ENCODE measurements at regions not wholly inside any gene's neighbourhood (a gene's known extent, or its start where the extent isn't known, plus 50 kb on each side); places are given as distances from the start of the nearest gene placed in this dataset.

DNA sequence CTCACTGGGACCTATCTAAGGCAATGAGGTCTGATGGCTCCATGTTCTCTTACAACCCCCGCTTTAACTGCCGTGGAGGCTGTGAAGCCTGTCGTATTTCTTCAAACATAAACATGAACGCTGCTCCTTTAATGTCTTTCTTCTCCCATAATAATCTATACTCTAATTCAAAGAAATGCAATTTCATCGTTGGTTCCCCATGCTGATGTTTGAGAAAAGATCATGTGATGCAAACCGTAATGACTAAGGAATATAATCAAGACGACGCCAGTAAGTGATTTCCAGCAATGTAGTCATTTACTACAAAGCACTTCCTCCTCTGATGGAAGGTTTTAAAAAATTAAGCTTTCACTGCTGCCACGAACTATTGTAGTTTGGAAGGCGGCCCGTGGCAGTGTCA, 102.6 kb upstream of the NEBL start:
- no peak overlapping the region for H3K4me2 ChIP-seq (ENCODE audit: control insufficient read depth, extremely low read depth, insufficient read depth, low read depth, low read length)
- FAIRE-seq (no peak), DNase-seq (ENCODE audit: low read depth, low spot score) (no peak)
- no peaks in the 10 kb centered on the region for H3K4me1 ChIP-seq (ENCODE audit: control insufficient read depth, extremely low read depth, insufficient read depth, low read length)
- no peaks in the 10 kb centered on the region for H3K79me2 ChIP-seq (ENCODE audit: control insufficient read depth, insufficient read depth, low read length)
- H3K27me3 ChIP-seq (ENCODE audit: control insufficient read depth, extremely low read depth, insufficient read depth, low read length) = no peaks in the 10 kb centered on the region
- dilution Hi-C loops (cut with MboI; ENCODE audit: extremely low pct_ligation_motif_present, low sequenced_read_pairs) = no loop called here
- H3K9ac ChIP-seq (ENCODE audit: control insufficient read depth, extremely low read depth, insufficient read depth, low read length) = no peak overlapping the region
- H3K36me3 ChIP-seq (ENCODE audit: control insufficient read depth in 2 of 2, extremely low read depth in 1 of 2, insufficient read depth in 2 of 2, low read length in 2 of 2) = no peaks in the 10 kb centered on the region
- H3K9me1 ChIP-seq (ENCODE audit: control insufficient read depth, extremely low read depth, insufficient read depth, low read length) = no peaks in the 10 kb centered on the region
- no peak overlapping the region for H2AFZ ChIP-seq (ENCODE audit: control insufficient read depth, low read length)
- TF ChIP-seq, protein P1, sequence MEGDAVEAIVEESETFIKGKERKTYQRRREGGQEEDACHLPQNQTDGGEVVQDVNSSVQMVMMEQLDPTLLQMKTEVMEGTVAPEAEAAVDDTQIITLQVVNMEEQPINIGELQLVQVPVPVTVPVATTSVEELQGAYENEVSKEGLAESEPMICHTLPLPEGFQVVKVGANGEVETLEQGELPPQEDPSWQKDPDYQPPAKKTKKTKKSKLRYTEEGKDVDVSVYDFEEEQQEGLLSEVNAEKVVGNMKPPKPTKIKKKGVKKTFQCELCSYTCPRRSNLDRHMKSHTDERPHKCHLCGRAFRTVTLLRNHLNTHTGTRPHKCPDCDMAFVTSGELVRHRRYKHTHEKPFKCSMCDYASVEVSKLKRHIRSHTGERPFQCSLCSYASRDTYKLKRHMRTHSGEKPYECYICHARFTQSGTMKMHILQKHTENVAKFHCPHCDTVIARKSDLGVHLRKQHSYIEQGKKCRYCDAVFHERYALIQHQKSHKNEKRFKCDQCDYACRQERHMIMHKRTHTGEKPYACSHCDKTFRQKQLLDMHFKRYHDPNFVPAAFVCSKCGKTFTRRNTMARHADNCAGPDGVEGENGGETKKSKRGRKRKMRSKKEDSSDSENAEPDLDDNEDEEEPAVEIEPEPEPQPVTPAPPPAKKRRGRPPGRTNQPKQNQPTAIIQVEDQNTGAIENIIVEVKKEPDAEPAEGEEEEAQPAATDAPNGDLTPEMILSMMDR (optimal IDR thresholded peaks at IDR 0.05 in 1 of 3, IDR thresholded peaks at IDR 0.05 in 1 of 3, conservative IDR thresholded peaks at IDR 0.05 in 1 of 3; ENCODE audit: extremely low read depth in 1 of 3, insufficient read depth in 2 of 3, low read length in 3 of 3) = no peak
- no peak for TF ChIP-seq EZH2 (IDR thresholded peaks at IDR 0.05; ENCODE audit: low read length)
- H4K20me1 ChIP-seq (ENCODE audit: control insufficient read depth, extremely low read depth, insufficient read depth, low read length) = no peaks in the 10 kb centered on the region
- no peak overlapping the region for H3K4me3 ChIP-seq (ENCODE audit: control insufficient read depth in 2 of 3, extremely low read depth in 1 of 3, insufficient read depth in 2 of 3, low read depth in 1 of 3, low read length in 3 of 3)
- no peak overlapping the region for H3K27ac ChIP-seq (ENCODE audit: control insufficient read depth, insufficient read depth, low read length)
- H3K9me3 ChIP-seq (ENCODE audit: control insufficient read depth, low read depth, low read length) = no peaks in the 10 kb centered on the region

DNA sequence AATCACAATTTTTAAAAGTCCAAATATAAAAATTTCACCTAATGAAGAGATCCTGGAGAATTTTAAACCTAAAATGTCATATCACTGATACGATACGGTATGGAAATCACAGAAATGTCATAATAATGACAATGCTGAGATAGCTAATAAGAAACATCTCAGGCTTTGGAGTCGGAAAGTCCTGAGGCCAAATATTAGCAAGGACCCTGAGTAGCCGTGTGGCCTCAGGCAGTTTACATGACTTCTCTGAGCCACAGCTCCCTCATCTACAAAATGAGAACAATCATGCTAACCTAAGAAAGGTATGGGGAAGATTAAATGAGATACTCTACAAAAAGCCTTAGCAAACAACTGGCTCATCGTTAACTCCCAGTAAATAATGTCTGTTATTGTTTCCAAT, 100.9 kb upstream of the NEBL start:
- dilution Hi-C loops (cut with MboI; ENCODE audit: extremely low pct_ligation_motif_present, low sequenced_read_pairs) = no loop called here
- no peaks in the 10 kb centered on the region for H4K20me1 ChIP-seq (ENCODE audit: control insufficient read depth, extremely low read depth, insufficient read depth, low read length)
- no peaks in the 10 kb centered on the region for H3K4me1 ChIP-seq (ENCODE audit: control insufficient read depth, extremely low read depth, insufficient read depth, low read length)
- no peak overlapping the region for H3K27ac ChIP-seq (ENCODE audit: control insufficient read depth, insufficient read depth, low read length)
- no peak overlapping the region for H3K9ac ChIP-seq (ENCODE audit: control insufficient read depth, extremely low read depth, insufficient read depth, low read length)
- TF ChIP-seq, protein P1 (optimal IDR thresholded peaks at IDR 0.05 in 1 of 3, IDR thresholded peaks at IDR 0.05 in 1 of 3, conservative IDR thresholded peaks at IDR 0.05 in 1 of 3; ENCODE audit: extremely low read depth in 1 of 3, insufficient read depth in 2 of 3, low read length in 3 of 3) = no peak
- TF ChIP-seq EZH2 (IDR thresholded peaks at IDR 0.05; ENCODE audit: low read length) = no peak
- no peak overlapping the region for H3K4me3 ChIP-seq (ENCODE audit: control insufficient read depth in 2 of 3, extremely low read depth in 1 of 3, insufficient read depth in 2 of 3, low read depth in 1 of 3, low read length in 3 of 3)
- H3K79me2 ChIP-seq (ENCODE audit: control insufficient read depth, insufficient read depth, low read length) = no peaks in the 10 kb centered on the region
- no peak overlapping the region for H3K4me2 ChIP-seq (ENCODE audit: control insufficient read depth, extremely low read depth, insufficient read depth, low read depth, low read length)
- no peak overlapping the region for H2AFZ ChIP-seq (ENCODE audit: control insufficient read depth, low read length)
- H3K27me3 ChIP-seq (ENCODE audit: control insufficient read depth, extremely low read depth, insufficient read depth, low read length) = no peaks in the 10 kb centered on the region
- no peaks in the 10 kb centered on the region for H3K9me3 ChIP-seq (ENCODE audit: control insufficient read depth, low read depth, low read length)
- no peaks in the 10 kb centered on the region for H3K36me3 ChIP-seq (ENCODE audit: control insufficient read depth in 2 of 2, extremely low read depth in 1 of 2, insufficient read depth in 2 of 2, low read length in 2 of 2)
- H3K9me1 ChIP-seq (ENCODE audit: control insufficient read depth, extremely low read depth, insufficient read depth, low read length) = no peaks in the 10 kb centered on the region
- DNase-seq (ENCODE audit: low read depth, low spot score) (no peak), FAIRE-seq (no peak)

All from keratinocyte (primary cell).